Peyer's patch (tissue), 4 donors: ENCODE measurements at regions not wholly inside any gene's neighbourhood (a gene's known extent, or its start where the extent isn't known, plus 50 kb on each side); places are given as distances from the start of the nearest gene placed in this dataset.

Source experiments
- DNase-seq, 3 donors: peaks; one replicate each; pipeline ENCODE4 v3.0.0-alpha.2; 2017 to 2019
- H3K27ac ChIP-seq, 4 donors: fragments of 200-600 bp; sonication (generic); one replicate each; pipeline ENCODE4 v1.5.1; 2016 to 2019
- H3K27me3 ChIP-seq, 2 donors: fragments of 200-600 bp; sonication (generic); one replicate each; pipeline ENCODE4 v1.5.1; 2019
- H3K36me3 ChIP-seq, 3 donors: fragments of 200-600 bp; sonication (generic); one replicate each; pipeline ENCODE4 v1.5.1; 2016 to 2019
- H3K4me1 ChIP-seq, 4 donors: fragments of 200-600 bp; sonication (generic); one replicate each; pipeline ENCODE4 v1.5.1; 2016 to 2019
- H3K4me3 ChIP-seq, 4 donors: fragments of 200-600 bp; sonication (generic); 1 replicate in 3 of 4; 2 replicates in 1 of 4; pipeline ENCODE4 v1.5.1; 2016 to 2019; ENCODE audit warnings: mild to moderate bottlenecking in 1 of 4
- H3K9me3 ChIP-seq, 4 donors: fragments of 200-600 bp; sonication (generic); one replicate each; pipeline ENCODE4 v1.5.1; 2016 to 2019; ENCODE audit warnings: mild to moderate bottlenecking in 1 of 4
- POLR2A ChIP-seq, 2 donors: fragments of 450-650 bp; IDR thresholded peaks; one replicate each; pipeline ENCODE4 v1.5.1; 2017; ENCODE audit warnings: antibody characterized with exemption in 2 of 2, mild to moderate bottlenecking in 2 of 2, moderate library complexity in 2 of 2
- TF ChIP-seq, protein P1 (sequence below), 6 experiments: fragments of 450-650 bp in 4 of 6; fragments of 200-600 bp in 2 of 6; sonication (generic) in 1 of 6; IDR thresholded peaks; one replicate each; pipeline ENCODE4 v1.5.1; 2017 to 2019; ENCODE audit warnings: antibody characterized with exemption in 6 of 6, mild to moderate bottlenecking in 3 of 6, moderate library complexity in 1 of 6

DNA sequence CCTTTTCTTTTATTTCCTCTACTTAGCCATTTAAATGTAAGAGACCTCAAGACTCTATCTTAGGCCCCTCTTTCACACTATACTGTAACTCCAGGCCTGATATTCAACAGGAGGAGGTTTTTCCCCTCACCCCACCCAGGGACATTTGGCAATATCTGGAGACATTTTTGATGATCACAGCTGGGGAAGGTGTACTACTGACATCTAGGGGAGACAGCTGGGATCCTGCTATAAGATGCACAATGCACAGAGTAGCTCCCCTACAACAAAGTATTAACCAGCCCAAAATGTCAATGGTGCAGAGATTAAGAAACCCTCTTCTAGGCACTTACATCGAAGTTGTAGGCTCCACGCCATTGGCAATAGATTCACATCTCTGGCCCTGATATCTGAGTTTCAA lies 517.5 kb upstream of the UBE2E2 start:
- no peak for DNase-seq
- Histone ChIP-seq H3K36me3 (no peaks in the 10 kb centered on the region), H3K4me1 (no peaks in the 10 kb centered on the region), H3K27me3 (no peaks in the 10 kb centered on the region), H3K4me3 (no peak overlapping the region), H3K9me3 (no peaks in the 10 kb centered on the region), H3K27ac (no peak overlapping the region)
- no peak for TF ChIP-seq POLR2A (IDR thresholded peaks at IDR 0.05)
- TF ChIP-seq, protein P1, sequence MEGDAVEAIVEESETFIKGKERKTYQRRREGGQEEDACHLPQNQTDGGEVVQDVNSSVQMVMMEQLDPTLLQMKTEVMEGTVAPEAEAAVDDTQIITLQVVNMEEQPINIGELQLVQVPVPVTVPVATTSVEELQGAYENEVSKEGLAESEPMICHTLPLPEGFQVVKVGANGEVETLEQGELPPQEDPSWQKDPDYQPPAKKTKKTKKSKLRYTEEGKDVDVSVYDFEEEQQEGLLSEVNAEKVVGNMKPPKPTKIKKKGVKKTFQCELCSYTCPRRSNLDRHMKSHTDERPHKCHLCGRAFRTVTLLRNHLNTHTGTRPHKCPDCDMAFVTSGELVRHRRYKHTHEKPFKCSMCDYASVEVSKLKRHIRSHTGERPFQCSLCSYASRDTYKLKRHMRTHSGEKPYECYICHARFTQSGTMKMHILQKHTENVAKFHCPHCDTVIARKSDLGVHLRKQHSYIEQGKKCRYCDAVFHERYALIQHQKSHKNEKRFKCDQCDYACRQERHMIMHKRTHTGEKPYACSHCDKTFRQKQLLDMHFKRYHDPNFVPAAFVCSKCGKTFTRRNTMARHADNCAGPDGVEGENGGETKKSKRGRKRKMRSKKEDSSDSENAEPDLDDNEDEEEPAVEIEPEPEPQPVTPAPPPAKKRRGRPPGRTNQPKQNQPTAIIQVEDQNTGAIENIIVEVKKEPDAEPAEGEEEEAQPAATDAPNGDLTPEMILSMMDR (IDR thresholded peaks at IDR 0.05) = no peak

DNA sequence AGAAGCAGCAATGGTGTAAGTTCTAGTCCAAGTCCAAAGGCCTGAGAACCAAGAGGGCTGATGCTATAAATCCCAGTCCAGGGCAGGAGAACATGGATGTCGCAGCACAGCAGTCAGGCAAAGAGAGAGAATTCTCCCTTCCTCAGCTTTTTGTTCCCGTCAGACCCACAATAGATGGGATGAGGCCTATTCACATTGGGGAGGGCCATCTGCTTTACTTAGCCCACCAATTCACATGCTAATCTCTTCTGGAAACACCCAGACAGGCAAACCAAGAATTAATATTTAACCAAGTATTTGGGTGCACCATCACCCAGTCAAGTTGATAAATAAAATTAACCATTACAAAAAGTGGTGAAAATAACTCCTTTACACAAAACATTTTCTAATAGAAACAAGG lies 511.7 kb upstream of the UBE2E2 start:
- Histone ChIP-seq H3K4me3 (no peak overlapping the region), H3K27me3 (no peaks in the 10 kb centered on the region), H3K9me3 (no peaks in the 10 kb centered on the region), H3K27ac (no peak overlapping the region), H3K36me3 (no peaks in the 10 kb centered on the region), H3K4me1 (no peaks in the 10 kb centered on the region)
- TF ChIP-seq, protein P1 (IDR thresholded peaks at IDR 0.05) = no peak
- TF ChIP-seq POLR2A (IDR thresholded peaks at IDR 0.05) = no peak
- no peak for DNase-seq

DNA sequence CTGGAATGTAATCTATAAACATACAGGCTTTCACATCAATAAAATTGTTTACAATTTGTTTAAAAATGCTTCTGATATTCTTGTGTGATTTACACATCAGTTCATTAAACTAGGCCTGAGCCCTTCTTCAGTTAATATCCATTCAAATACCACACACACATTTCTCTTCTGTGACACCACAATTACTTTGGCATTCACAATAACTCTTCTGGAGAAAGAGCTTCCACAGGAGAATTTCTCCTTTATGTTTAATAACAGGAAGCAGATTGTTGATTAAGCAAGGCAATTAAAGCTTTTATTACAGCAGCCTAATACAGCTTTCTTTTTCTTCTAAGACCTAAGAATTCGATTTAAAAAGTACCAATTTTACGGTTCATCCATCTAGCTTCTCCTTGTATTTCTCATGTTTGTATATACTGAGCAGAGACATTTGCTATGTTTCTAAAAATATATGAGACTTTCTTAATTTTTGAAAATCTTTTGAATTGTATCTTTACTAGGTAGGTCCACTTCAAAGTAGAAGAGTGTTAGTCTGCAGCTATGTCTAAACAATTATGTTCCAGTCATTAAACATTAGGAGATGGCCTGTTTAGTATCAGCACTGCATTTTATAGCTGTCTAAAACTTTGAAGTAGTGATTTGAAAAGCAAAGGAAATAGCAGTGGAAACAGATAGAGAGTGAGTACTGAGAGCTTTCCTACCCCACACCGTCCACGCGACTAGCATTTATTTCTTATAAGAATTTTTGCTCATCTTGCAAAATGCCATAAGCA lies 511.1 kb upstream of the UBE2E2 start:
- no peak overlapping the region for H3K27ac ChIP-seq
- H3K4me3 ChIP-seq = no peak overlapping the region
- H3K9me3 ChIP-seq = no peaks in the 10 kb centered on the region
- H3K36me3 ChIP-seq = no peaks in the 10 kb centered on the region
- H3K27me3 ChIP-seq = no peaks in the 10 kb centered on the region
- no peaks in the 10 kb centered on the region for H3K4me1 ChIP-seq
- DNase-seq = no peak
- TF ChIP-seq, protein P1 (IDR thresholded peaks at IDR 0.05) = no peak
- TF ChIP-seq POLR2A (IDR thresholded peaks at IDR 0.05) = no peak

GRCh38 chr3:22700876-22701275 lies 502.3 kb upstream of the UBE2E2 start:
- TF ChIP-seq, protein P1 (IDR thresholded peaks at IDR 0.05) = no peak
- TF ChIP-seq POLR2A (IDR thresholded peaks at IDR 0.05) = no peak
- H3K27ac ChIP-seq = no peak overlapping the region
- no peaks in the 10 kb centered on the region for H3K27me3 ChIP-seq
- H3K36me3 ChIP-seq = no peaks in the 10 kb centered on the region
- H3K9me3 ChIP-seq = no peaks in the 10 kb centered on the region
- no peaks in the 10 kb centered on the region for H3K4me1 ChIP-seq
- H3K4me3 ChIP-seq = no peak overlapping the region
- DNase-seq = no peak

DNA sequence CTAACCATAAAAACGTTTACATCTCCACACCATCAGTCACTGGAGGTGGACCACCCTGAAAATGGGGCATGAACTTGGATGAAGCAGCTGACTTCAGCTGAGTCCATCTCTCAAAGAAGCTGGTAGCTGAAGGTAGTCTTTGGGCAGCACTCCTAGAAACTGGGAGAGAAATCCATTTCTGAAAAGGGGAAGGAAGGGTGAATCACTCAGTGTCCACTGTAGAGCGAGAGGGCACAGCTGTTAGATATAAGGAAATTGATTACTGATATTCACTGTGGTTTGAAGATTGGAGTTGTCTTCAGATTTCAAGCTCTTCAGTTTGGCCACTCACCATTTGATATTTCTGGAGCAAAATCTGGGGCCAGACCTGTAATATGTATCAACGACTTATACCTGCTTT lies 499.0 kb upstream of the UBE2E2 start:
- Histone ChIP-seq H3K4me1 (no peaks in the 10 kb centered on the region), H3K27me3 (no peaks in the 10 kb centered on the region), H3K27ac (no peak overlapping the region), H3K4me3 (no peak overlapping the region), H3K36me3 (no peaks in the 10 kb centered on the region), H3K9me3 (no peaks in the 10 kb centered on the region)
- TF ChIP-seq POLR2A (IDR thresholded peaks at IDR 0.05) = no peak
- TF ChIP-seq, protein P1 (IDR thresholded peaks at IDR 0.05) = no peak
- DNase-seq = no peak
